ENCODE measurements at regions not wholly inside any gene's neighbourhood (a gene's known extent, or its start where the extent isn't known, plus 50 kb on each side); places are given as distances from the start of the nearest gene placed in this dataset.
"Not testable (repeated sequence)": the region's sequence is repeated elsewhere in the genome, so short reads cannot be mapped to it uniquely, and the experiment has no call there.

DNA sequence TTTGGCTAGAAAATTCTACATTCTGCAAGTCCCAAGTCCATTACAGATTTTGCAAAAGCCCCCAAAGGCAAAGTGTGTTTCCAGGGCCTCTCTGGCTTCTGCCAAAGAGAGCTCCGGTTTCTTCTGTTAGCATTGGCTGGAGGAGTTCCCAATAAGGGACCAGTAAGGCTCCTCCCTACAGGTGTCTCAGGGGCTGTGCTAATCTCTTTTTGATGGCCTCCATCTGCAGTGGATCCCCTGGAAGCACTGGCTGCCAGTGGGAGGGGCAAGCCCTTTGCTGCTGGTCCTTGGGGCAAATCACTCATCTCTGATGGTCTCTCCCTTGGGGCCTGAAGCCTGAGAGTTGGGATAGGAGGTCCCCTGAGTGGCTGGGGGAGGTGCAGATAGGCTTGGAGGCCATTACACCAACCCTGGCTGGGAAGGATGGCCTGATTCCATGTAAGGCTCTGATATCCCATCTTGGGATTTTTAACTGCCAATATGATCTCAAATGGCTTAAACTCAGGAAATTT, 89.1 kb upstream of the USP24 start:
- DNase-seq, result no peak

DNA sequence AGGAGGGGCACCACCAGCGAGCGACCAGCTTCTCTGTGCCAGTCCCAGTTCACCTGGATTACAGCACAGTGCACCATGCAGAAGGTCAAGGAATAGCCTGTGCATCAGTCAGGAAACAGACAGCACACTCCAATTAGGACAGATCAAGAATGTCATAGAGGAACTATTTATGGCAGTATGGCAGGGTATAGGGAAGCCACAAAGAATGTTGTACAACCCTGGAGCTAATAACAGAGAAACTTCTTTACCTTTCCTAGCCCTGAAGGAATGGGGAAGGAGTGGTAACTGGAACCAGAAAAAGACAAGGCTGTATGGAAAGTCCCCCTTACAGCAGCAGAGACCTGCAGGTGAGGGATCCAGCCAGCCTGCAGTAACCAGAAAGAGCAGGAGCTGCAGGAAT, 87.8 kb upstream of the USP24 start:
- no peak for DNase-seq

DNA sequence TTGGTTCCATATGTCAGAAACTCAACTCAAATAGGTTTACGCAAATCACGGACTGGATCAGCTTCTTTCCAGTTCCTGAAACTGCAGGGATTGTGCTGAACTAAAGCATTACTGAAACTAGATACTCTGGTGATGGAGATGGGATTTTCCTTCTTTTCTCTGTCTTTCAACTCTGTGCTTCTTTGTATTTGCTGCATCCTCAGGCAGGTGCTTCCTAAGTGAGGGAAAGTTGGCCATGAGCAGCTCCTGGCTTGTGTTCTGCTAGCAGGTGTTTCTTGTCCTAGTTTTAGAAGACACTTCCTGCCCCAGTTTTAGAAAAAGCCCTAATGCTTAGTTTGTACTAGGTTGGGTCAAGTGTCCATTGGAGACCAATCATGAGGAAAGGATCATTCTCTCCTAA, 86.7 kb upstream of the USP24 start:
- DNase-seq, result no peak

DNA sequence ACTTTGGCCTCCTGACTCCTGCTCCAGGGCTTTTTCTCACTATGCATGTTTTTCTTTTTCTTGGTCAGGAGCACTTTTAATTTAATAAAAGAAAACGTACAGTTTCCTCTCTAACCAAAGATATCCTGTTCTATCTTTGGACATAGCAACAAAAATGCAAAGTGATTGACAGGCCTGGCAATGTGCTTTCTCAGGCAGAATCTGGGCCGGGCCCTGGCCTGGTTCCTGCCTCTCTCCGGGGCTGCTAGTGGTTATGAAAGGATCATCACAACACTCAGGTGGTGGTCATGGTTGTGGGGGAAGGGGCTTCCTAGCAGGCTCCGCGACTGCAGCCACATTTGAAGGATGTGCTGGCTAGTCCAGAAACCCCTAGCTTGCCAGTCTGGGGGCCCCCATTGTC, 85.8 kb upstream of the USP24 start:
- DNase-seq, result no peak

DNA sequence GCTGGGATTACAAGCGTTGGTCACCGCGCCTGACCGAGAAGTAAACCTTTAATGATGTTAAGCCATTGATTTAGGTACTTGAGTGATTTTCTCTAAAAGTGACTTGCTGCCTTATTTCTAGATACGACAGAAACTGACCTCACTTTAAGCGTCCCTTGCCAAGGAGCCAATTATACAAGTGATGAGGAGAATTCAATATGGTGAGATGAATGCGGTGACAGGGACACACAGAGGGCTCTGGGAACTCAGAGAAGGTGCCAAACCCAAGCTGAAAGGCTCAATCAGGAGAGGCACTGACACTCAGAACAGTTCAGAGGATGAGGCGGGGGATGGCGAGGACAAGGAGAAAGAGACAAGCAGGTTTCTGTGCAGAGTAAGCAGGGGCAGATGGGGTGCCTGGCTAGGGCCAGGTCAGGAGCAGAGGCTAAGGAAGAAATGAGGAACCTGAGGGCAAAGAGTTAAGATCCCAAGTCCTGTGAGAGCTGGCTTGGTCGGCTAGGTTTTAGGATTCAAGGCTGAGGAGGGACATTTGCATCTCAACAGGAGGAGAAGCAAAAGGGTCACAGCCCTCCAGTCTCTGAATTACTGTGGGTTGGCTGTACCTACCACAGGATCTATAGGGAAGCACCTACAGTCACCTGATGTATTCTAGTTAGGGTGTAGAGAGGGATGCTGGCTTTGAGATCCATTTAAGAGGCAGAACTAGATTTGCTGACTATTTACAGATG, 83.2 kb upstream of the USP24 start:
- no peak for DNase-seq

DNA sequence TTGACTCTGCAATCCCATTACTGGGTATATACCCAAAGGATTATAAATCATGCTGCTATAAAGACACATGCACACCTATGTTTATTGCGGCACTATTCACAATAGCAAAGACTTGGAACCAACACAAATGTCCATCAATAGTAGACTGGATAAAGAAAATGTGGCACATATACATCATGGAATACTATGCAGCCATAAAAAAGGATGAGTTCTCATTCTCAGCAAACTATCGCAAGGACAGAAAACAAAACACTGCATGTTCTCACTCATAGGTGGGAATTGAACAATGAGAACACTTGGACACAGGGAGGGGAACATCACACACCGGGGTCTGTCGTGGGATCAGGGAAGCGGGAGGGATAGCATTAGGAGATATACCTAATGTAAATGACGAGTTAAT, 81.1 kb upstream of the USP24 start:
- not testable (repeated sequence) for DNase-seq

DNA sequence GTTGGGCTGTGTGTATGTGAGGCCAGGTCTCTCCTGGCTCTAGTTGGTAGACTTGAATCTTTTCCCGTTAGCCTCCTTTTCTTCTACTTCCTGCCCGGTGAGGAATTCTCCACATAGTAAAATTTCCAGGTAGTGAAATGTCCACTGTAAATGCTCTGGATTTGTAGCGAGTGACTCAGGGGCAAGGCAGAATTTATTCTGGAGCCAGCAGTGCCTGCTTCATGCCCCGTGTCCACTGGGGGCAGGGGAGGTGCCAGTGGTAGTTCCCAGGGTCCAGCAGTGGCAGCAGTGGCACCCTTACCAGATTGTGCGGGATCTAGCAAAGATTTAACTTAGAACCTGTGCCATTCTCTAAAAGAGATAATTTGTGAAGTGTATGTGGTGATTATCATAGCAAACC, 74.5 kb upstream of the USP24 start:
- DNase-seq, result no peak

DNA sequence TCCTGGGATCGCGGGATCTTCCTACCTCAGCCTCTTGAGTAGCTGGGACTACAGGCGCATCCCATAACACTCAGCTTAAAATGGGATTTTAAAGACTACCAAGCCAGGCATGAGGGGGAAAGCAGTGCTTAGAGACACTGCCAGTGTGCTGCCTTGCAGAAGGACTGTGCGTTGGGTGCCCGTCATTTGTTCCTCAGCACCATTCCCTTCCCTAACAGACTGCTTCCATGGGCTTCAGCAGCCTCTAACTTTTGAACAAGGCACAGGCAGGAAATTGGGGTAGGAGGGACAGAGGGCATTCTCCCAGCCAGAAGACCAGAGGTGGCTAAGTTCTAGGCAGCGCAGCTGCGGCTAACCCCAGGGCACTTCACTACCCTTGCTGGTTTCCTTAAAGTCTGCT, 73.9 kb upstream of the USP24 start:
- DNase-seq, result no peak

DNA sequence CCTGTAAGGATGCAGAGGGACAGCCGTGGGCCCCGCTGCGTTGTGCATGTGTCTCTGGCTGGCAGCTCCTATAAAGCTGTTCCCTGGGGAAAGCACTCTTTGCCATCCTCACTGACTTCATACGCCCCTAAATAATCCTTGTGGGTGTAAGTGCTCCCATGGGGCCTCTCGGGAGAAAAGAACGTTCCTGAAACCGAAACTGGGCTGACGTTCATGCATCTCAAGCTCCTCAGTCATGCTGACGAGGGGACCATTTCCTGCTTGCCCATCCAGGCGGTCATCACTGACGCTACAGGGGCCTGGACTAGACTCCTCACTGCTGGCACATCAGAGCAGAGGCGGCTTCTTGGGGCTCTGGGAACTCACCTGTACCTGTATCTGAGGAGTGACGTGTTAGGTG, 73.1 kb upstream of the USP24 start:
- no peak for DNase-seq

DNA sequence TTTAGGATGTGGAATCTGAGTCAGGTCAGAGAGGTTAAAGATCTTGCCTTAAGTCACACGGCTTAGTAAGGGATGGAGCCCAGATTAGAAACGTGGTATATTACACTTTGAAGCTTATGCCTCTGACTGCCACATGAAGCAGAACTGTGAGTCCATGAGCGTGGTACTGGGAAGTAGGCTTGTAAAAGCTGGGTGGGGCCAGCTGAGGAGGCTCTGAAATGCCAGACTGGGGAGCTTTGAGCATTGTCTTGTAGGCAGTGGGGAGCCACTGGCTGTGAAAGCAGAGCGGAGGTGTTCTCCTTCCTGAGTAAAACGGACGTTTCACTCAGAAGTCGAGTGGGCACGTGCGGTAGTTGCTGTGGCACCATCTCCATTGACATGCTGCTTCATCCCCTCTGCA, 72.6 kb upstream of the USP24 start:
- no peak for DNase-seq

DNA sequence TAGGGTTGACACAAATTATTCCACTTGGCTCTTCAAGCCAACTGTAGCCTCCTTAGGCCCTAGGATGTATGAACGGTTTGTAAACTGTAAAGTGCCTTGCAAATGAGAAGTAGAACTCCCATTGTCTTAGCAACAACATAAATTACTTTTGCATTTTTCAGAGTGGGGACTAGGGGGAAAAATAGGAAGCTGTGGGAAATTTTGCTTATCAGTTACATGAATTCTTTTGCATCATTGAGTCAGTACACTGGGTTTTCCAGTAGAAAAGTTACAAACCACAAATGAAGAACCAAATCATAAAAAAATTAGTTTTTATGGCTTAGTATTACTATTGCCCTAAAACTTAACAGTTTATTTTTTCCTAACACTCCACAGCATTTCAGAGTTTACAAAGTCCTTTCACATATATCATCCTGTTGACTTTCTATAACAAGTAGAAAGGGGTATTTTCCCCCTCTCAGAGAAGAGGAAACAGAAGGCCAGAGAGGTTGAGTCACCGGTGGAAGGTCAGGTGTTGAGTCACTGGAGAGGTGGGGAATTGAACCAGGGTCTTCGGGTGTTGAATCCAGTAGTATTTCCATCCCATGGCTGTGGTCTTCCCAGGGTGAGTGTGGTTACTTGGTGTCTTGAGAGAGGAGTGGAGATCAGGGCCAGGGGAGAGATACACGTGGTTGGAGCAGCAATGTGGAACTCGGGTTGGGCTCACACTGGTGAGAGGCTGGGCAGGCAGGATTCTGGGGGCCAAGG, 71.9 kb upstream of the USP24 start:
- no peak for DNase-seq

DNA sequence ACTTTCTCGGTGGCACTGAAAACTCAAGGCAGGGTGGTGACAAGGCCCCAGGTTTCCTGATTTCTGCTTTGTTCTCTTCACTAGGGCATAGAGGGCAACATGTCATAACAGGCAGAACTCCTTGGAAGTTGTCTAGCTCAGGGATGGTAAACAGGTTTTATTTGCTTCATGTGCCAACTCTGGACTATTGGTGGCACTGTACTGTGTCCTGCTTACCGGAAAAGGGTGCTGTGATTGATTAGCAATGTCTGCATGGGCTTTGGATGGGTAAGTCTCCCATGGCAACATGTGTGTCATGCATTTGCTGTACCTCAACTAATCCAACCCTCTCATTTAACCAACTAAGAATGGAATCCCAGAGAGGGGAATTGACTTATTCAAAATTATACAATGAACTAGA, 70.7 kb upstream of the USP24 start:
- no peak for DNase-seq

DNA sequence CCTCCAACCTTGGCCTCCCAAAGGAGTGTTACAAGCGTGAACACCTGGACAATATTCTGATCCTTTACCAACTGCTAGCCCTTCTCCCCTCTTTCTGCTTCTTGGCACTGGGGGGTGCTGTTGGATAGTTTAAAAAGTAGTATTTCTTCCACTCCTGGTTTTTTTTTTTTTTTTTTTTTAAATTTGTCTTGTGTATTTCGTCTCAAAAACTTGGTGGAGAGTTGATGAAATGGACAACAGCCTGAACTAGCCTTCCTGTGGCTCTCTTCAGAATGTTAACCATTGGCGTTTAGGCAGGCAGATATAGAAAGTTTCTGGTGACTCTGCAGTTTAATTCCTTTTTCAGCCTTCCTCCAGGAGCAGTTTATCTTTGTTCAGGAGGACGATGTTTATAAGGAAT, 69.7 kb upstream of the USP24 start:
- no peak for DNase-seq

DNA sequence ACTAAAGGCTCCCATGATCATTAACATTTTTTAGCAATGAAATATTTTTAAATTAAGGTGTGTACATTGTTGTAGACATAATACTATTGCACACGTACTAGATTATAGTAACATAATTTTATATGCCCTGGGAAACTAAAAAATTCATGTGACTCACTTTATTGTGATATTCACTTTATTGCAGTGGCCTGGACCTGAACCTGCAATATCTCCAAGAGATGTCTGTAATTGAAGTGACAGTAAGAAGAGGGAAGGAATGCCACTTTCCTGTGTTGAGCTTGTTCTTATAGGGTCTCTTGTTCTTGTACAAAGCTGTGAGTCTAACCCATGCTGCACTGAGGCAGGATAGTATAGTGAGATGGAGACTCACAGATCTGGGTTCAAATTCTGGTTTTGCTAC, 66.9 kb upstream of the USP24 start:
- DNase-seq, result no peak

DNA sequence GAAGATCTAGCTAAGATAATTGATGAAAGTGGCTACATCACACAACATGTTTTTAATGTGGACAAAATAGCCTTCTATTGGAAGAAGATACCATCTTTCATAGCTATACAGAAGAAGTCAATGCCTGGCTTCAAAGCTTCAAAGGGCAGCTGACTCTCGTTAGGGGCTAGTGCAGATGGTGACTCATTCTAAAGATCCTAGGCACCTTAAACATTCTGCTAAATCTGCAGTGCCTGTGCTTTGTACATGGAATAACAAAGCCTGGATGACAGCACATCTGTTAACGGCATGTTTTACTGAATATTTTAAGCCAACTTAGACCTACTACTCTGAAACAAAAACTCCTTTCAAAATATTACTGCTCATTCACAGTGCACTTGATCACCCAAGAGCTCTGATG, 65.6 kb upstream of the USP24 start:
- DNase-seq, result no peak

DNA sequence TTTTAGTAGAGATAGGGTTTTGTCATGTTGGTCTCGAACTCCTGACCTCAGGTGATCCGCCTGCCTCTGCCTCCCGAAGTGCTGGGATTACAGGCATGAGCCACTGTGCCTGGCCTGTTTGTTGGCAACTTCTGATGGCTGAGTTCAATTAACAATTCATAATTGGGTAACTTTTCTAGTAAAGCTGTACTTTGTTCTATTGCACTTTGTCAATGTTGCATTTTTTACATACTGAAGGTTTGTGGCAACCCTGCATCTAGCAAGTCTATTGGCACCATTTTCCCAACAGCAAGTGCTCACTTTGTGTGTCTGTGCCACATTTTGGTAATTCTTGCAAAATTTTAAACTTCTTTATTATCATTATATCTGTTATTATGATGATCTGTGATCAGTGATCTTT, 64.5 kb upstream of the USP24 start:
- DNase-seq, result no peak

DNA sequence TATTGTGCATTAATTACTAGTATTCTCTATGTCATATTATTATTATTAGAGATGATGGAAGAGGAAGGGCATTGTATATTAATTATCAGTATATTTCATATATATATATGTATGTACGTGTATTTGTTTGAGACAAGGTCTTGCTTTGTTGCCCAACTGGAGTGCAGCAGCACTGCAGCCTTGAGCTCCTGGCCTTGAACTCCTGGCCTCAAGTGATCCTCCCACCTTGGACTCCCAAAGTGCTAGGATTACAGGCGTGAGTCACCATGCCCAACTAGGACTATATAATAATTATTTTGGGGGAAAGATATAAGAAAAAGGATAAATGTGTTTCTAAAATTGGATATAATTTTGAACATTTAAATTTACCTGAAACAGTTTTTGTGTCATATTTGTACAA, 63.2 kb upstream of the USP24 start:
- no peak for DNase-seq

DNA sequence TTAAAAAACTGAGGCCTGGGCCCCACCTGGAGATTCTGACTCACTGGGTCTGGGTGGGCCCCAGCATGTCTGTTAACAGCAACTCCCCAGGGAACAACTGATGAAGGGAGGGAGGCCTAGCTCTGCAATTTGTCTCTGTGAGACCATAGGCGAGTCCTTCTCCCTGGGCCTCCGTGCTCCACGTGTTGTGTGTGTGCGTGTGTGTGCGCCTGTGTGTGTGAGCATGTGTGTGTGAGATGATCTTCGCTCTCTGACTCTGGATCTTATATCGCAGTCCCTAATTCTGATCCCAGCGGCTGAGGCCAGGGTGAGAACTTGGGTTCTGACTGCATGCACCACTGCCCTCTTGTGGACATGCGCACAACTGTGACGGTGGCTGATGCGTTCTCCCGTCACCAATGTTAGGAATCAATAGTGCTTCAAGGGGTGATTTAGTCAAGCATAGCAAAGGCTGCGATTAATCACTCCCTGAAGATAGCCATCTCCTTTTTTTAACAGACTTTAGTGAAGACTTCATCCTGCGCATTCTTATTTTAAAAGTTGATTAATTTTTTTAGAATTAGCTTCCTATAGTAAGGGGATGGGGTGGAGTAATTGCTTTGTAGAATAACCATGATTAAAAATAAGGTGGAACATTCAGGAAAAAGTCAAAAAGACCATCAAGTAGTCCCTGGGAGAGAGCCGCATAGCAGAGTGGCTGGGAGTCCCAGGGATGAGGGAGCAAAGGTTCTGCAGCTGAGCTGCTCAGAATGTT, 62.4 kb upstream of the USP24 start:
- peak; percentile 82 to 84 for DNase-seq

DNA sequence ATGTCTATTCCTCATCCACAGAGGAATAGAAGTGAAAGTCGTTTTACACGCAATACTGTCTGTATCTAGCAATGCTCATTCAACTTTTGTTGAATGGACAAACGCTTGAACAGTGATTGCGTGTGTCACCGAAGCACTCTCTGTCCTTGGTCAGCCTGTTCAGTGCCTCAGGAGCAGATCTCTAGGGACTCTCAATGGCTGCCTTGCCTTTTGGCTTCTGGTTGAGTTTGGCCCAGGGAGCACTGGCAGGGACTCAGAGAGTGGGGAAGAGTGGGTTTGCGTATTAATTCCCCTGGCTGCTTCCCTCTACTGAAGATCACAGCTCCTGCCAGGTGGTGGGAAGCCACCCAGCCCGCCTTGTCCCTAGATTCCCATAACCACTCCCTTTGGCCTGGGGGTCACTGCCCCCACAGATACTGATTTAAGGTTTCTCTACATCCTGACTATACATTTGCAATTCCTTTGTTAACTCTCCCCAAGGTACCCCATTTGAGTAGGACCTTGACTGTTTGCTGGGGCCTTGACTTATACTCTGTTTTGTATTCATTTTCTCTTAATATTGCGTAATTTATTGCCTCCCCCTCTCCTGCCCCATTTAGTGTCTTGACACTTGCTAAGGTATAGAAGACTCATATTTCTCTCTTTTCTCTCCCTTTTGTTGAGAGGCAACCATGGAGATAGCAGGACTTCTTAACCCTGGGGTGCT, 61.7 kb upstream of the USP24 start:
- DNase-seq, result no peak

DNA sequence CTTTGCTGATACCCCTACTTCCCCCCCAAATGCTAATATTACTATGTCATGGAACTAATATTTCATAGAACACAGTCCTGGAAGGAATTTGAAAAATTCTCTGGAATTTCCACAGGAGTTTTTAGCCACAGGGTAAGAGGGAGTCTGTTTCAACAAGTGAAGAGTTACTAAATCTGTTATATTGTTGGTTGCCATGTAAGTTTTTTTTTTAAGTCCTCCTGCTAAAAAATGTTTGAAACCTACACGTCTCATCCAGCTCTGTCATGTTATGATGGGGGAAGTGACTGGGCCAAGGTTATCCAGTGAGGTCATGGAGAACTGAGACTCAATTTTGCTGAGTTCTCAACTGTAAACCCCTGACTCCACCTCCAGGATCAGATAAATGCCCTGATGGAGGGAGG, 60.8 kb upstream of the USP24 start:
- DNase-seq, result no peak

DNA sequence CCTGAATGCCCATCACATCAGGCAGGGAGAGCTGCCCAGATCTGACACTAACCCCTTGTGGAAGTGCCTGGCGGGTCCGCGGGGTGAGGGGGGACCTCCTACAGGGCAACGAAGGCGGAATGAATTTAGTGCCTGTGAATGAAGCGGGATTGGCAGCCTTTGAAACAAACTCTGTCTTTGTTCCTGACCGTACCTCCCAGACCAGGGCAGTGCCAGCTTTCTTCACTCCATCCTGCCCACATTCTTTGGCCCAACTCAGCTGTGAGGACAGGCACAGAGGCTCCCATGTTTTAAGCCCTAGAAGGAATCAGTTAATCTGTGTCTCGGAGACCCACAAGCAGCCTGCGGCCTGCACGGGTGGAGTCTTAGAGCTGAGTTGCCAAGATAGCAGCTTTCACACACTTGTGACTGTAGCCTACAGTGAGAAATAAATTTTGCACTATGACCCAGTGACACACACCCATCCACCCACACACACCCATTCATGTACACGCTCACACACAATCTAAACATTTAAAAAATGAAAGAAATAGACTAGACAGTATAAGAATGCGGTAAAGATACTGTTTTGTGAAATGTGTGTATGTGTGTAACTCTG, 60.1 kb upstream of the USP24 start:
- no peak for DNase-seq

DNA sequence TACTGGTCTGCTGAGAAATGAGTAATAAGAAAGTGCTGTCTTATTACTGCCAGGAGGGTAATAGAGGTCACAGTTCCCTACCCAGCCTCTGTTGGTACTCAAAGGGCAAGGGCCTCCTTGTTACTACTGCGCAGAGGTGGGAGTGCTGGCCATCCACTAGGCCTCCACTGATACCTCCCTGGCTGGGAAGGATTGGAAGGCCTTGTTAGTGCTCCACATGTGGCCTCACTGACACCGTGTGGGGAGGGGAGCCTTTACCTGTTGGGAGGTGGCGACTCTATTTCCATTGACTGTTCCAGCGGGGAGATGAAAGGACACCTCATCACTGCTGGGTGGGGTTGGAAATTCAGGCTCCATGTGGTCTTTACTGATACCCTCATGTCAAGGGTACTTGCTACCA, 57.8 kb upstream of the USP24 start:
- no peak for DNase-seq

Data from activated CD4-positive, alpha-beta T cell treated with anti-CD3 and anti-CD28 coated beads, Interleukin-2, amount 50 U/mL, for 4 hours (primary cell).